ENCODE measurements at regions not wholly inside any gene's neighbourhood (a gene's known extent, or its start where the extent isn't known, plus 50 kb on each side); places are given as distances from the start of the nearest gene placed in this dataset.

DNA sequence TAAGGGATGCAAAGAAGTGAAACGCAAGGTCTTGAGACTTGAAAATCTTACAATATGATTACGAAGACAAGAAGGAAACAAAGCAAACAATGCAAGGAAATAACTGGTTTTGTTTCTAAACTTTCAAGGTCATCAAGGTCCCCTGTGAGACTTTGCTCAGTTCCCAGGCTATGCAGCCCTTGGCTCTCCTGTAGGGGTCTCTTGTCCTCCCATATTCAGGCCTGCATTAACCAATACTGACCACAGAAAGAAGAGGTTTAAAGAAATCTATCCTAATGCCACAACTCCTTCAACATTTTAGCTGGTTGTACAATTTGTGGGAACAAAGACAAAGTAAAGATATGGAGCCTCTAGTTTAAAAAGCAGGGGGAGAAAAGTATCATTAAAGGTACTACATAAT lies 209.2 kb downstream of the LHFPL1 start:
- 100% methylated on average over 2 of the region's 2 CpGs; no CpG with 5 or more reads in 1 of the 2 experiments for WGBS, 2 experiments (ENCODE audit: extremely low coverage in 1 of 2, insufficient coverage in 1 of 2, insufficient read length in 1 of 2, insufficient replicate concordance in 2 of 2, low coverage in 1 of 2, low lambda C conversion rate in 2 of 2, missing lambda C conversion rate in 1 of 2)
- no peak for FAIRE-seq
- H2BK120ac ChIP-seq (replicated peaks; ENCODE audit: low read depth, low read length), result no peak overlapping the region
- H2AK5ac ChIP-seq (ENCODE audit: low read depth, low read length), result no peak overlapping the region
- H3K36me3 ChIP-seq (ENCODE audit: control insufficient read depth in 2 of 4, insufficient read depth in 4 of 4, low read length in 3 of 4), result no peaks in the 10 kb centered on the region
- H3K4ac ChIP-seq (replicated peaks; ENCODE audit: insufficient read length, low read depth, low read length), result no peak overlapping the region
- TF ChIP-seq EGR1 (IDR thresholded peaks at IDR 0.05; ENCODE audit: borderline replicate concordance, low read depth, low read length), result no peak
- TF ChIP-seq, protein P1, sequence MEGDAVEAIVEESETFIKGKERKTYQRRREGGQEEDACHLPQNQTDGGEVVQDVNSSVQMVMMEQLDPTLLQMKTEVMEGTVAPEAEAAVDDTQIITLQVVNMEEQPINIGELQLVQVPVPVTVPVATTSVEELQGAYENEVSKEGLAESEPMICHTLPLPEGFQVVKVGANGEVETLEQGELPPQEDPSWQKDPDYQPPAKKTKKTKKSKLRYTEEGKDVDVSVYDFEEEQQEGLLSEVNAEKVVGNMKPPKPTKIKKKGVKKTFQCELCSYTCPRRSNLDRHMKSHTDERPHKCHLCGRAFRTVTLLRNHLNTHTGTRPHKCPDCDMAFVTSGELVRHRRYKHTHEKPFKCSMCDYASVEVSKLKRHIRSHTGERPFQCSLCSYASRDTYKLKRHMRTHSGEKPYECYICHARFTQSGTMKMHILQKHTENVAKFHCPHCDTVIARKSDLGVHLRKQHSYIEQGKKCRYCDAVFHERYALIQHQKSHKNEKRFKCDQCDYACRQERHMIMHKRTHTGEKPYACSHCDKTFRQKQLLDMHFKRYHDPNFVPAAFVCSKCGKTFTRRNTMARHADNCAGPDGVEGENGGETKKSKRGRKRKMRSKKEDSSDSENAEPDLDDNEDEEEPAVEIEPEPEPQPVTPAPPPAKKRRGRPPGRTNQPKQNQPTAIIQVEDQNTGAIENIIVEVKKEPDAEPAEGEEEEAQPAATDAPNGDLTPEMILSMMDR (IDR thresholded peaks at IDR 0.05; ENCODE audit: control extremely low read depth in 1 of 3, insufficient read depth in 1 of 3, low read depth in 1 of 3, low read length in 3 of 3), result peak in 2 of 3 experiments; percentile 9 to 12; a peak in 1 of 4 replicates
- no peak overlapping the region for H2AFZ ChIP-seq (ENCODE audit: low read length)
- H3K4me3 ChIP-seq (ENCODE audit: extremely low read depth in 1 of 4, insufficient read depth in 2 of 4, low read depth in 3 of 4, low read length in 4 of 4), result no peak overlapping the region
- H2BK12ac ChIP-seq (ENCODE audit: low read depth, low read length), result no peak overlapping the region
- peaks cover 0 to 3% (median 0%) of the 10 kb centered on the region in 4 experiments; a peak in 2 of 7 replicates for H3K4me1 ChIP-seq (replicated peaks in 1 of 4; ENCODE audit: control insufficient read depth in 3 of 4, insufficient read depth in 4 of 4, low read length in 3 of 4)
- H3K4me2 ChIP-seq (ENCODE audit: insufficient read depth in 1 of 2, low read depth in 2 of 2, low read length in 2 of 2), result no peak overlapping the region
- H3K79me2 ChIP-seq (ENCODE audit: control insufficient read depth in 1 of 2, insufficient read depth in 2 of 2, low read length in 2 of 2), result no peaks in the 10 kb centered on the region
- H3K9ac ChIP-seq (replicated peaks in 1 of 4; ENCODE audit: extremely low read depth in 1 of 4, low read depth in 3 of 4, low read length in 3 of 4), result no peak overlapping the region
- H4K5ac ChIP-seq (ENCODE audit: insufficient read length, low read depth, low read length), result no peak overlapping the region
- H3K18ac ChIP-seq (ENCODE audit: extremely low read depth, low read length), result no peak overlapping the region
- POLR2A ChIA-PET (ENCODE audit: partially characterized antibody), result no interaction called here
- H3K9me3 ChIP-seq (ENCODE audit: insufficient read depth in 2 of 2, low read depth in 1 of 2, low read length in 1 of 2), result no peaks in the 10 kb centered on the region
- no peak overlapping the region for H2BK15ac ChIP-seq (ENCODE audit: low read length)
- CTCF ChIA-PET (ENCODE audit: partially characterized antibody), result interaction anchor here (1.0 kb wide), 1 partner anchor 8 kb away, joined by 3 read pairs; no protein-coding TSS in a partner anchor
- no peak overlapping the region for H2BK5ac ChIP-seq (ENCODE audit: low read depth, low read length)
- H4K91ac ChIP-seq (replicated peaks; ENCODE audit: insufficient read length, low read length), result no peak overlapping the region
- no peak overlapping the region for H2BK20ac ChIP-seq (ENCODE audit: low read length)
- H3K56ac ChIP-seq (replicated peaks; ENCODE audit: insufficient read length, low read depth, low read length), result no peak overlapping the region
- no peaks in the 10 kb centered on the region for H4K20me1 ChIP-seq (replicated peaks in 1 of 2; ENCODE audit: control insufficient read depth in 1 of 2, insufficient read depth in 2 of 2, low read length in 2 of 2)
- no peak overlapping the region for H3K23ac ChIP-seq (ENCODE audit: insufficient read length)
- no peaks in the 10 kb centered on the region for H3K79me1 ChIP-seq (ENCODE audit: low read depth, low read length)
- no peak overlapping the region for H3K27ac ChIP-seq (ENCODE audit: low read depth, low read length)
- H3K27me3 ChIP-seq (replicated peaks in 1 of 4; ENCODE audit: control insufficient read depth in 3 of 4, extremely low read depth in 1 of 4, insufficient read depth in 3 of 4, low read length in 3 of 4), result no peaks in the 10 kb centered on the region
- H4K8ac ChIP-seq (ENCODE audit: extremely low read depth, insufficient read depth, low read length), result no peak overlapping the region
- no peak overlapping the region for H3K14ac ChIP-seq (ENCODE audit: insufficient read length)
- DNase-seq (ENCODE audit: low read depth in 1 of 2, low spot score in 2 of 2), result no peak
- no peaks in the 10 kb centered on the region for H3K23me2 ChIP-seq (ENCODE audit: low read depth, low read length)
